Calu3 (cell line): ENCODE measurements at regions not wholly inside any gene's neighbourhood (a gene's known extent, or its start where the extent isn't known, plus 50 kb on each side); places are given as distances from the start of the nearest gene placed in this dataset.

ENCODE experiments used
- BruUV-seq: library from RNA; stranded (reverse); fragments of 400-500 nt; replicated peaks from 2 replicates; lab custom pipeline; 2021; lab: Mats Ljungman, UMichigan
- CTCF ChIA-PET: fragments of 300-600 bp; sonication (Branson Sonifier 250); formaldehyde crosslinking; loops from one replicate; lab custom pipeline; 2022; ENCODE audit warnings: antibody characterized with exemption; lab: Charles Lee
- DNase-seq: peaks from one replicate; pipeline ENCODE4 v3.0.0; 2022
- H3K27ac Mint-ChIP-seq: one replicate; pipeline ENCODE4 v1.8.0; 2022; ENCODE audit warnings: mixed read lengths; ENCODE audit not compliant: unreplicated experiment
- H3K27me3 Mint-ChIP-seq: one replicate; pipeline ENCODE4 v1.8.0; 2022; ENCODE audit warnings: mixed read lengths; ENCODE audit not compliant: unreplicated experiment
- H3K36me3 Mint-ChIP-seq: one replicate; pipeline ENCODE4 v1.8.0; 2022; ENCODE audit warnings: mild to moderate bottlenecking, moderate library complexity, mixed read lengths; ENCODE audit not compliant: insufficient read depth, unreplicated experiment
- H3K4me1 Mint-ChIP-seq: one replicate; pipeline ENCODE4 v1.8.0; 2022; ENCODE audit warnings: mild to moderate bottlenecking, low read depth, mixed read lengths; ENCODE audit not compliant: unreplicated experiment
- H3K4me3 Mint-ChIP-seq: one replicate; pipeline ENCODE4 v1.8.0; 2022; ENCODE audit warnings: mild to moderate bottlenecking, low read depth, moderate library complexity, mixed read lengths; ENCODE audit not compliant: unreplicated experiment
- H3K9me3 Mint-ChIP-seq: one replicate; pipeline ENCODE4 v1.8.0; 2022; ENCODE audit warnings: low read depth, mixed read lengths; ENCODE audit not compliant: unreplicated experiment
- intact Hi-C: fragments of 100-400 bp; cut with micrococcal nuclease; formaldehyde crosslinking; loops from one replicate; pipeline ENCODE4 v1.10.0; 2022; ENCODE audit not compliant: unreplicated experiment
- TF ChIP-seq, protein P1 (sequence below): fragments of 200-600 bp; IDR thresholded peaks from one replicate; pipeline ENCODE4 v1.8.0; 2022; ENCODE audit warnings: antibody characterized with exemption; ENCODE audit not compliant: unreplicated experiment

GRCh38 chr20:39581034-39581433 lies 618.9 kb downstream of the DHX35 start:
- H3K4me1 Mint-ChIP-seq = no peaks in the 10 kb centered on the region
- CTCF ChIA-PET = no interaction called here
- no peak overlapping the region for H3K27ac Mint-ChIP-seq
- TF ChIP-seq, protein P1, sequence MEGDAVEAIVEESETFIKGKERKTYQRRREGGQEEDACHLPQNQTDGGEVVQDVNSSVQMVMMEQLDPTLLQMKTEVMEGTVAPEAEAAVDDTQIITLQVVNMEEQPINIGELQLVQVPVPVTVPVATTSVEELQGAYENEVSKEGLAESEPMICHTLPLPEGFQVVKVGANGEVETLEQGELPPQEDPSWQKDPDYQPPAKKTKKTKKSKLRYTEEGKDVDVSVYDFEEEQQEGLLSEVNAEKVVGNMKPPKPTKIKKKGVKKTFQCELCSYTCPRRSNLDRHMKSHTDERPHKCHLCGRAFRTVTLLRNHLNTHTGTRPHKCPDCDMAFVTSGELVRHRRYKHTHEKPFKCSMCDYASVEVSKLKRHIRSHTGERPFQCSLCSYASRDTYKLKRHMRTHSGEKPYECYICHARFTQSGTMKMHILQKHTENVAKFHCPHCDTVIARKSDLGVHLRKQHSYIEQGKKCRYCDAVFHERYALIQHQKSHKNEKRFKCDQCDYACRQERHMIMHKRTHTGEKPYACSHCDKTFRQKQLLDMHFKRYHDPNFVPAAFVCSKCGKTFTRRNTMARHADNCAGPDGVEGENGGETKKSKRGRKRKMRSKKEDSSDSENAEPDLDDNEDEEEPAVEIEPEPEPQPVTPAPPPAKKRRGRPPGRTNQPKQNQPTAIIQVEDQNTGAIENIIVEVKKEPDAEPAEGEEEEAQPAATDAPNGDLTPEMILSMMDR = no peak
- peaks cover 15% of the 10 kb centered on the region for H3K9me3 Mint-ChIP-seq
- intact Hi-C loops = no loop called here
- no peak for DNase-seq
- H3K36me3 Mint-ChIP-seq = no peaks in the 10 kb centered on the region
- no peak overlapping the region for H3K4me3 Mint-ChIP-seq
- no TSS peak for BruUV-seq
- no peaks in the 10 kb centered on the region for H3K27me3 Mint-ChIP-seq

- BruUV-seq = no TSS peak
- Mint-ChIP-seq H3K4me1 (no peaks in the 10 kb centered on the region), H3K4me3 (no peak overlapping the region), H3K36me3 (no peaks in the 10 kb centered on the region), H3K27me3 (no peaks in the 10 kb centered on the region), H3K27ac (no peak overlapping the region), H3K9me3 (peaks cover 22% of the 10 kb centered on the region)
- DNase-seq = no peak
- intact Hi-C loops = no loop called here
- TF ChIP-seq, protein P1 = no peak
- CTCF ChIA-PET = no interaction called here
Observed at GRCh38 chr20:39576771-39577170, 614.6 kb downstream of the DHX35 start.

- intact Hi-C loops = no loop called here
Observed at GRCh38 chr20:39574061-39574460, 611.9 kb downstream of the DHX35 start.

GRCh38 chr20:39571171-39571570 lies 609.0 kb downstream of the DHX35 start:
- BruUV-seq = no TSS peak
- H3K27me3 Mint-ChIP-seq = no peaks in the 10 kb centered on the region

More at GRCh38 chr20:39574061-39574460, 611.9 kb downstream of the DHX35 start:
- TF ChIP-seq, protein P1 = no peak
- no peaks in the 10 kb centered on the region for H3K4me1 Mint-ChIP-seq
- DNase-seq = no peak
- CTCF ChIA-PET = no interaction called here
- H3K9me3 Mint-ChIP-seq = peaks cover 12% of the 10 kb centered on the region
- no TSS peak for BruUV-seq
- H3K36me3 Mint-ChIP-seq = no peaks in the 10 kb centered on the region
- no peaks in the 10 kb centered on the region for H3K27me3 Mint-ChIP-seq
- H3K4me3 Mint-ChIP-seq = no peak overlapping the region
- H3K27ac Mint-ChIP-seq = no peak overlapping the region

More at GRCh38 chr20:39571171-39571570, 609.0 kb downstream of the DHX35 start:
- Mint-ChIP-seq H3K9me3 (peaks cover 10% of the 10 kb centered on the region), H3K27ac (no peak overlapping the region), H3K36me3 (no peaks in the 10 kb centered on the region), H3K4me3 (no peak overlapping the region), H3K4me1 (no peaks in the 10 kb centered on the region)
- CTCF ChIA-PET = no interaction called here
- DNase-seq = no peak
- TF ChIP-seq, protein P1 = no peak
- intact Hi-C loops = no loop called here
